HG03558 (cell line): ENCODE measurements at regions not wholly inside any gene's neighbourhood (a gene's known extent, or its start where the extent isn't known, plus 50 kb on each side); places are given as distances from the start of the nearest gene placed in this dataset.
"Not testable (repeated sequence)": the region's sequence is repeated elsewhere in the genome, so short reads cannot be mapped to it uniquely, and the experiment has no call there.

Experiments used
- ATAC-seq: cut with Tn5 transposase; IDR thresholded peaks from one replicate; pipeline ENCODE4 v1.9.1; 2021; ENCODE audit warnings: moderate number of reproducible peaks; ENCODE audit not compliant: unreplicated experiment; ENCODE audit errors: extremely low read depth

DNA sequence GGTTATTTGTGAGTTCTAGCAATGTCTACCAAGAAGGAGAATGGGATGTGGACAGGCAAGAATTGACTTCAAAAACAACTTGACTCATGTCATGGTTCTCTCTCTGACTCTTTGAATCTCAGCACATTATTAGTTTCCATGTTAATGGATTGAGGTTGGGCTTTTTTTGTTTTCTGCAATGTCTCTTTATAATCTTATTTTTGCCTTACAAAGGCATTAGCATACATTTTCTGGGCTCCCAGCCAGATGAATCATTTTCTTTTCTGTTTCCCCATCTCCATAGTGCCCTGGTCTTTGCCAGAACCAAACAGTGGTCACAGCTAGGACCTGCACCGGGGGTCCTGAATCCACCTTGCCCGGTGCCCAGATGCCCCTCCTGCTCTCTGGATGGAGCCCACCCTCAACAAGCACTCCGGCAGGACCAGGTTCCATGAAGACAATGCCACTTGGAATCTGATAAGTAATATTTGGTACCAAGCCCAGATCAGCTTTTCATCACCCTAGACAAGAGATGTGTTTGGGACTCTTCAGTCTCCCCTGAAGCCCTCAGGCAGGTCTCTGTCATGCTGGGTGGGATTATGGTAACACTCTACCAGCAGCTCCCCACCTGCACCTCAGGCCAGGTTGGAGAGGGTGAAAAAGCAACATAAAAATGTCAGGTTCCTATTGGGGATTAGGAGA, 266.7 kb upstream of the SULF2 start:
- ATAC-seq: no peak

DNA sequence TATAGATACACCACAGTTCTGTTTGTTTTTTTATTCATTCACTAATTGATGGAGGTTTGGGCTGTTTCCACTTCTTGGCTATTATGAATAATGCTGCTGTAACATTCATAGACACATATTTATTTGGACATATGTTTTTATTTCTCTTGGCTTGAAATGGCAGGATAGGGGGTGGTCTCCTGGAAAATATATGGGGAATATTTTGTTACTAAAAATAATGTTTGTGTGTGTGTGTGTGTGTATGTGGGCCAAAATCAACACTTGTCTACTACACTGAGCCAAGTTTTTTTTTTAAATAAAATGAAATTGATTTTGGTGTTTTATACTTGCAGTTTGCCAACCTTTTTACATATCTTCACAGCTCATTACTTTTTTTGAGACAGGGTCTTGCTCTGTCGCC, 264.4 kb upstream of the SULF2 start:
- ATAC-seq: no peak

DNA sequence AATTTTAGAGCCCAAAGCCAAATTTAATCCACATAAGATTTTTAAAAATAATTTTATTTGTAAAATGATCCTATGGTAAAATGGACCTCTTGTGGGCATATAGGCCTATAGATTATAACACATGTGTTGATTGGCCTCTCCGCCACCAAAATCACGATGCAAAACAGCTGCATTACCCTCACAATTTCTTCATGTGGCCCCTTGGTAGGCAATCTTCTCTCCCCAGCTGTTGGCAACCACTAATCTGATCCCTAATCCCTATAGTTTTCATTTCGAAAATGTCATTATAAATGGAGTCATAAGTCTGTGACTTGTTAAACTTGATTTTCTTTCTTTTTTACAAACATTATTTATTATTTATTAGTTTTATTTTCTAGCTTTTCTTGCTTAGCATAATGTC, 263.9 kb upstream of the SULF2 start:
- ATAC-seq: no peak

DNA sequence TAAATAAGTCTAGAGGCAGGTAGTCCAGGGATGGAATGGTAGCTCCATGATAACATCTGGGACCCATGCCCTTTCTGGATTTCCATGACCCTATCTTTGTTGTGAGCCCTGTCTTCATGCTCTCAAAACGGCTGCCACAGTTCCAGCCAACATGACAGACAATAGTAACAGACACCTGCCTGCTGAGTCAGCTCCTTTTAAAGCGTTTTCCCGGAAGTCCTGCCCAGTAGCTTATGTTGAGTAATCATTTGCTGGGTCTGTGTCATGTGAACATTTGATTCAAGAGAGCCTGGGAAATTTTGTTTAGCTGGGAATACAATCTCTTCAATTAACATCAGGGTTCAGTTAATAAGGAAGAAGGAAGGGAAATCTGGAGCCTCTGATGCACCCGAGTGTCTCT, 262.2 kb upstream of the SULF2 start:
- ATAC-seq: no peak

DNA sequence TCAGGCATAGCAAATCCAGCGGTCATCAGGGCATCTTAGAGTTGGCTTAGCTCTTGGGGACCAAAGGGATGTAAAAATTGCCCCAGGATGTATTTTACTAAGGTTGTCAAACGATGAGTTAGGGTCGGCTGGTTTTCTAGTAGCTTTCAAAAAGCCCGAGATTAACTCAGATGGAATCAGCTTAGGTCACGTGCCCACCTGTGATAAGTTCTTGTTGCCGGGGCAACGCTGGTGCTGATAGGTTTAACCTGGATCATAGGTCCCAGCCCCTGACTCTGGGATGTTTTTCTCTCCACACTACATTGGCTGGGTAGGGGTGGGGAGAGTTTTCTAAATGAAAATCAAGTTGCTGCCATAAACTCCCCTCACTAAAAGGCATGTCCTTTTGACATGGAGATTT, 257.3 kb upstream of the SULF2 start:
- ATAC-seq: no peak

DNA sequence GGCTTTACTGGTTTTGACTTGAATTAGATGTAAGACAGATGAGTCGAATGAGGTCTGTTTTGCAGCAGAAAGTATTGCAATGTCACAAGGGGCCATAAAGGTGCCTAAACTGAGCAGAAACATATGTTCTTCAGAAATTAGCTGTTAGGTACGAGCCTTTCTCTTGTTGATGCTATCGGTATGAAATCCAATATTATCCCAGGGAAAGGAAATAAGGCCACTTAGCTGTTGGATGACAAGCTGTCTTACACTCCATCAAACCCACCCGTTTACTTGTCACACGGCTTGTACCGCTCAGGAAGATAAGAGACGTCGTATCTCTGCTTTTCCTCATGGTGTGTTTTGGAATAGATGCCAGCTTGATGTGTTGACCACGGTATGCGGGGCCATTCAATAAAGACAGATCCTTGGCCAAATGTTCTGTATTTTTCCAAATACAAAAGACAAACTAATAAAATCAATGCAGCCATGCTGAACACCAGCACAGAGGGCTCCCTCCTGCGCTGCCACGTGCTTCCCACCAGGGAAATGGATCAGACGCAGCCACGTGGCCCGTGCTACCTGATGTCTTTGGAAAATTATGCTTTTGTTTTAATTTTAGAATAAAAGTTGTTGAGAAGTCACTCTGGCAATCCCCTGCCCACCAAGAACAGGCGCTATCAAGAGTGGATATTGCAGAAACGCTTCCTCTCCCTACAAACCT, 255.9 kb upstream of the SULF2 start:
- ATAC-seq: no peak

DNA sequence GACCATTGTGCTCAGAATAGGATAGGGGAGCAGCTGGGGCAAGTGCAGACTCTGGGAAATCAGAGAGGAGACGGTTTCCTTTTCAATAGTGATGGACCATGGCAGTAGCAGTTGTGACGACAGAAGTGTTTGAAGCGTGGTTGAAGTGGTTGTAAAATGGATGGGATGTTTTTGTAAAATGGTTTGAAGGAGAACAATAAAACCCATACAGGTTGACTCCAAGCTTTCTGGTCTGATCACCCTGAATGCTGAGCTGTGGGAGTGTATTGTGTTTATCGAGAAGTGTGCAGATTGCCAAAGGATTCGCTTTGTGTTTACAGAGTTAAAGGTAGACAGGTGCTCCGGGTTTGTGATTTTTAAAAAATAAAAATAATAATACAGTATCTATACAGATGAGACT, 255.2 kb upstream of the SULF2 start:
- no peak for ATAC-seq

DNA sequence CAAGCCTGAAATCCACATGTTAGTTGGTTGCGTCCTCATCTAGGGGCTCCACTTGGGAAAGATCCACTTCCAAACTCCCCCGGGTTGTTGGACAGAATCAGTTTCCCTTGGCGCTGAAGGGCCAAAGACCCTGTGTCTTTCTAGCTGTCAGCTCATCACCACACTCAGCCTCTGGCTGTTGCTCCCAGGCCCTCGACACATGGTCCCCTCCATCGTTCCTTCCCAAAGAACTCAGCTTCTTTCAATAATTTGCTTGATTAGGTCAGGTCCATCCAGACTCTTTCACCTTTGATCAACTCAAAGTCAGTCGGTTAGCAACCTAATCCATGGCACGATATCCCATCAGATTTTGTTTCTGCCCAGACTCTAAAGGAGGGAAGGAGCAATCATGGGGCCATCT, 254.8 kb upstream of the SULF2 start:
- no peak for ATAC-seq

DNA sequence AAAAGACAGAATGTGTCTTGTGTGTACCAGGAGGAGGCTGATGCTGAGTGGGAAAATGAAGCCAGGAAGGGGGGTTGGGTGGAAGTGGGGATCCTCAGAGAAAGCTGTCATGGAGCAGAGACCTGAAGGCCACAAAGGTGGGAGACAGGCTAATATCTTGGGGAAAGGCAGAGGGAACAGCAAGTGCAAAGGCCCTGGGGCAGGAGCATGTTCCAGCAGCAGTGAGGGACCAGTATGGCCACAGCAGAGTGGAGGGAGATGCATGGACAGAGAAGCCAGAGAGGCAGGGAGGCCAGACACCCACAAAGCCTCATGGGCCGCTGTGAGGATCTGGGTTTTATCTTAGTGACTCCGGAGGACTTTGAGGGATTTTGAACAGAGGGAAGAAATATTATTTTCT, 254.2 kb upstream of the SULF2 start:
- no peak for ATAC-seq

DNA sequence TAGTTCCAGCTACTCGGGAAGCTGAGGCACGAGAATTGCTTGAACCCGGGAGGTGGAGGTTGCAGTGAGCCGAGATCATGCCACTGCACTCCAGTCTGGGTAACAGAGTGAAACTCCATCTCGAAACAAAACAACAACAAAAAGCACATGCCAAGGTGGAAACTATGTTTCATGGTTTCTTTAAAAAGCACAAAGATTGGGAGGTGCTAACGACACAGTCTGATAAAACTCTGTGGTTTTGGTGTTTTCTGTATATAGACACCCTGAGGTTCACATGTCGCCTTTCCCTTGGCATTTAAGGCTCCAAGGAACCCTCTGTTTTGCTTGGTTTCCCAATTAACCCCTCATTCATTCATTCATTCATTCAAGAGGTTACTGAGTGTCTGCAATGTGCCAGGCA, 253.4 kb upstream of the SULF2 start:
- no peak for ATAC-seq

DNA sequence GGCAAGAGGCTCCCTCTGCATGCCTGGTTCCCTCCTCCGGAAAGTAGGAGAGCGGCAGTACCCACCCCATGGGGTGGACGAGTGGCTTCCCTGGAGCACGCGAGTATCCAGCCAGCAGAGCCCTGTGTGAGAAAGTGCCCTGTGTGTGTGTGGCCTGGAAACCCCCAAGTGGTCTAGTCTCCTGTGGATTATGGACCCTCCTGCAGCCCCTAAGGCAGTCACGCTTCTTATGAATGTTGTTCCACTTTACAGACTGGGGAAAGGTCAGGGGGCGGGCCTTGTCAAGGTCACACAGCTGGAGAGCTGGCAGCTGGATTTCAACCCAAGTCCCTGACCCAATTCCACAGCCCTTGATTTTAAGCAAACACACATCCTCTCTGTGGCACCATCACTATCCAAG, 252.5 kb upstream of the SULF2 start:
- ATAC-seq: not testable (repeated sequence)

DNA sequence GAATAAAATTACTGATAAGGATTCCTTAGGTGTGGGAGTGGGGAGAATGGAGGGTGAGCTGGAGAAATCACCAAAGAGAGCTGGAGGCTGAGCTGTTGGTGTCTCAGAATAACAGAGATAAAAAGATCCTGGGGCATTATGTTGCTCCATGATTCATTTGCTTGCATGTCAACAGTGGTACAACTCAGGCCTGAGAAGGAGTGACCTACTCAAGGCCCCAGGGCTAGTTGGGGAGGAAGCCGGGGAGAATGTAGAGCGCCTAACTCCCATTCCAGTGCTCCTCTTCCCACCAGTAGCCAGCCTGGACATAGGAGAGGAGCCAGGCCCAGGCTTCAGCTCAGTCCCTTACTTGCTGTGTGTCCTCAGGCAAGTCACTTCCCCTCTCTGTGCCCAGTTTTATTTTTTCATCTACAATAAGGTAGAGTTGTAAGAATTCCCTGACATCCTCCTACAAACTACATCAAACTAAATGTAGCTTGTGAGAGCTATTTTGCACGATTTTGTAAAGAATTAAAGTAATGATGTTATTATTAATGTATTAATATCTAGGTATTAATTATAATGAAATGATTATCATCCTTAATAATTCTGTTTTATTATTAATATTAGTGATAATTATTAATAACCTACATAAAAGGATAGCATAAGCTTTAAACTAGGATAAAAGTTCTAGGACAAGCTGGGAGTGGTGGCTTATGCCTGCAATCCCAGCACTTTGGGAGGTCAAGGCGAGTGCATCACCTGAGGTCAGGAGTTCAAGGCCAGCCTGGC, 250.9 kb upstream of the SULF2 start:
- no peak for ATAC-seq

DNA sequence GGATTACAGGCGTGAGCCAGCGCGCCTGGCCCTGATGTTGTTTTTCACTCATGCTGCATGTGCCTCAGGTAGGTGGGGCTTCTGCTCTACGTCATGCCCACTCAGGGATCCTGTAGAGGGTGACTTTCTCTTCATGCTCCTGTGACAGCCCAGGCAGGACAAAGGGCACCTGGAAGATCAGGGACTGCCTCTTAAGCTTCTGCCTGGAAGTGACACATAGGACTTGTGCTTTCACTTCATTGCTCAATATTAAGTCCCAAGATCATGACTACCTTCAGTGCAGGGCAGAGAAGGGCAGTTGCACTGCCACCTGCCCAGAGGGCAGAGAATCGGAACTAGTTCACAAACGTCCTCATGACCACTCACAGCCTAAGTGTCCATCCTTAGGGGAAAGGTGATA, 249.5 kb upstream of the SULF2 start:
- no peak for ATAC-seq

DNA sequence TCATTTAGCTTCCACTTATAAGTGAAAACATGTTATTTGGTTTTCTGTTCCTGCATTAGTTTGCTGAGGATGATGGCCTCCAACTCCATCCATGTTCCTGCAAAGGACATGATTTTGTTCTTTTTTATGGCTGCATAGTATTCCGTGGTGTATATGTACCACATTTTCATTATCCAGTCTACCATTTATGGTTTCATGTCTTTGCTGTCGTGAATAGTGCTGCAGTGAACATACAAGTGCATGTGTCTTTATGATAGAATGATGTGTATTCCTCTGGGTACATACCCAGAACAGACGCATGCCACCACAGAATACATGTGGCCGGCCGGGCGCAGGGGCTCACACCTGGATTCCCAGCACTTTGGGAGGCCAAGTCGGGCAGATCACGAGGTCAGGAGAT, 247.7 kb upstream of the SULF2 start:
- not testable (repeated sequence) for ATAC-seq

DNA sequence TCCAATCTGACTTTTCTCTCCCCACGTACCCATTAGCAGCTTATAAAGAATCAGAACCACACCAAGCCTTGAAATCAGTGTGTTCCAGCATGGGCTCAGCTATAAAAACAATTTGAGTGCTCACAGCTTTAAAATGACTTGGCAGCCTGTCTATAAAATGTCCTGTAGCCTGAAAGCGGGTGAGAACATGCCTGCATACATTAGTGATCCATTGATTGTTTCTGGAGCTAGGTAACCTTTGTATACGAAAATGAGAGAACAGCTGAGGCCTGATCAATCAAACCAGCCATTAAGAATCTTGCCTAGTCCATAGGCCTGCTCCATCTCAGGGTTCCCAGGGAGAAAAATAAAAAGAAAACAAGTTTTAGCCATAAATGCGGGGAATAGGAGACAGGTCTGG, 245.8 kb upstream of the SULF2 start:
- ATAC-seq: no peak

DNA sequence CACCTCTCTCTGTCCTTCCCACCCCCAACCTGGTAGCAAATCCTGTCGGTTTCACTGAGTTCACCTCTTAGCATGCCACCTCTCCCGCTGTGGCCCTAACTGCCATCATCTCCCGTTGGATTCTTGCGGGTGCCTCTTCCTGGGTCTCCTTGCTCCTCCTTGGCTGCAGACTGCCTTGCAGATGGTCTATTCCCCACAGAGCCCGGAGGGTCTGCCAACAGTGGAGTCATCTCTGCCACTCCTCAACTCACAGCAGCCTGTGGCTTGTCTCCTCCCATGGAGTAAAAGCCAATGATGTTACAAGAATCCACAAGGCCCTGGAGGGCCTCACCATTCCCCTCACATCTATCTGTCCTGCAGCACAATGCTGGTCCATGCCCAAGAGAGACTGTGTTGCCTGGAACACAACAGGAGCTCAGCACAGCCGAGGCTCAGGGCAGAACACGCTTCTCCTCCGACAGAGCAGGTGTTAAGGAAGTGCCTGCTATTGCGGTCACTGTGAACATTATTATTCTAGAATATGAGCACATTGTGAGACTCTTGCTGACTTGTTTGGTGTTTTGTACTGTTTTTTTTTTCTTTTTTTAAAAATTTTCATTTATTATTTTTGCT, 241.8 kb upstream of the SULF2 start:
- no peak for ATAC-seq

DNA sequence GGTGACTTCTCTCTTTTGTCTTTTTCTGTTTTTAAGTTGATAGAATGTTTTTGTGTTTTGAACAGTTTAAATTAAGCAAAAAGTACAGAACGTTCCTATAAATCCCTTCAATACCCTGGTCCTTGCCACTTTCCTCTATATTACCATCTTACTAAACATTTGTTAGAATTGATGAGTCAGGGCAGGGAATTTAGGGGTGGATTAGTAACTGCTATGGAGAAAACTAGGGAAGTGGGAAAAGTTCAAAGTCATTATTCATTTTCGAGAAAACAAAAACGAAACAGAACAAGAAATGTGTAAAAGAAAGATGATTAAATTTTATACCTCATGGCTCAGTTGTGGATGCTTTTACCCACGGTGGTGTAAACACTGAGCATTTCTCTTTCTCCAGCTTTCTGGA, 240.4 kb upstream of the SULF2 start:
- ATAC-seq: no peak

DNA sequence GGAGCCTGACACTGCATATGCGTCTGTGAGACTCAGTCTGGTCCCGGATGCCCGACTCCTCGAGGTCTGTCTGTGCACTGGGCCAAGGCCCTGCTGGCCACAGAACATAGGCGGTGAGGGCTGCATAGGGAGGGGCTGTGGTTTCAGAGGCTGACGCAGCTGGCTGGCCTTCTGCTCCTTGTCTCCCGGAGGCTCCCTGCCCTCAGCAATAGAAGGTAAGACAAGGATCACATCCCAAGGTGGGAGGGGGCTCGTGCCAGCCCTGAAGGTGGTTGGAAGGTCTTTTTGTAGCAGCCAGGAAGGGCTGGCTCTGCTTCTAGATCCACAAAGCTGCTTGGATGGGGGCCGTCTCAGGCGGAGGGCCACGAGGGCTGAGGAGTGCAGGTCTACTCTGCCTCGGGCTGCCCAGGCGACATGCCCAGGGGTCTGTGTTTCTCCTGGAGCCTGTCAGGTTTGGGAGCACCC, 239.8 kb upstream of the SULF2 start:
- ATAC-seq: no peak

DNA sequence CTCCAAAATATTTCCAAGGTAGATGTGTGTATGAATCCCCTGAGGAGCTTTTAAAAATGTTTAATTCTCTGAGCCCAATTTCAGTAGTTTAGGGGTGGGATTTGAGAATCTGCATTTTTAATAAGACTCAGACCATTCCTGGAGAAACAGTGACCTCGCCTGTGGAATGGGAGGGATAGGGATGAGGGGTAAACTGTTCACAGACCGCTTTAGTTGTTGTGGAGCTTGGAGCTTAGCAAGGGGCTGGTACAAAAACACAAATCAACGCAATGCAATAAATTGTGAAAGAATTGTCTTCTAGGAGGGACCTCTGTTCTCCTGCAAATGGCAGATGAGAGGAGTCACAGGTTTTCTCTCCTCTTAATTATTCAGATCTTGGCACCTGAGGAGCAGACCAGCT, 239.3 kb upstream of the SULF2 start:
- ATAC-seq: no peak

DNA sequence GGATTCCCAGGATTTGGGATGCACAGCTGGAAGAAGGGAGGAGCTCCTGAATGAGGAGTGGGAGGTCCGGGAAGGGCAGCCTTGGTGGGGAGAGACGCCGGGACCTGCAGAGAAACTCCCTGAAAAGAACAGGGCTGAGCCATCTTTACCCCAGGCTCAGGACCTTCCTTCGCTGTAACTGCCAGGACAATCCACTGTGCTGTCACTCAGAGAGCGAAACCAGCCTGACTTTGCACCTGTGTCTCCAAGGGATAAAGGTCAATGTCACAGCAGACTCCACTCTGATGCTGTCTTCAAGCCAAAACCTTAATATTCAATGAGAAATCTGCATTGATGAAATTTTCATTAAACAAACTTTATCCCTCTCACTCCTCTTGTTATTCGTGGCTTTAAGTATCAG, 235.4 kb upstream of the SULF2 start:
- ATAC-seq: not testable (repeated sequence)

DNA sequence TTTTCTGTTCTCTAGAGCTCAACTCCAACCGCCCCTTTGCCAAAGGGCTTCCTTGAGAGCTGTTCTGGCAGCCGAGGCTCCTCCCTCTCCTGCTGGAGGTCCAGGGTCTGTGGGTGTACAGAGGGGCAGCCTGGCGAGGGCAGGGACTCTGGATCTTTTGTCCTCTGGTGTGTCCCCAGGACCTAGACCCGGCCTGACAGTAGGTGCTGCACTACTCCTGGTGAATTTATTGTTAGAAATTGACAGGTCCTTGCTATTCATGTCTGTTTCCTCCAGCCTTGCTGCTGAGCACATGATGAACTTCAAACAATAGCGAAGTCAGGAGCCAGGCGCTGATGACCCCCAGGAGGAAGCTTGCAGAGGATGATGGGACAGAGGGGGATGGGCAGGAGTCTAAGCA, 234.7 kb upstream of the SULF2 start:
- ATAC-seq: no peak
